ENCODE measurements at regions not wholly inside any gene's neighbourhood (a gene's known extent, or its start where the extent isn't known, plus 50 kb on each side); places are given as distances from the start of the nearest gene placed in this dataset.

- Histone ChIP-seq H3K27ac (no peak overlapping the region), H3K4me1 (no peaks in the 10 kb centered on the region), H3K9me3 (no peaks in the 10 kb centered on the region), H3K36me3 (no peaks in the 10 kb centered on the region), H3K4me3 (no peak overlapping the region), H3K27me3 (no peaks in the 10 kb centered on the region)
- no peak for DNase-seq
- intact Hi-C loops (cut with DNase I), result no loop called here
- 92 to 93% methylated on average over 2 of the region's 2 CpGs for WGBS, 2 donors
- no peak for TF ChIP-seq EP300 (IDR thresholded peaks at IDR 0.05)
- no peak for TF ChIP-seq POLR2A (IDR thresholded peaks at IDR 0.05)
- no peak for TF ChIP-seq CTCF (IDR thresholded peaks at IDR 0.05)
- no peak for TF ChIP-seq POLR2AphosphoS5 (IDR thresholded peaks at IDR 0.05)
These were observed 326.7 kb upstream of the RPS6KA3 start for GRCh38 chrX:20593402-20593801.

- H3K4me3 ChIP-seq, result no peak overlapping the region
- no peak overlapping the region for H3K27ac ChIP-seq
- DNase-seq, result no peak
- no peaks in the 10 kb centered on the region for H3K9me3 ChIP-seq
- no peak for TF ChIP-seq CTCF (IDR thresholded peaks at IDR 0.05)
- no peak for TF ChIP-seq POLR2AphosphoS5 (IDR thresholded peaks at IDR 0.05)
- H3K27me3 ChIP-seq, result no peaks in the 10 kb centered on the region
- no peaks in the 10 kb centered on the region for H3K4me1 ChIP-seq
- H3K36me3 ChIP-seq, result no peaks in the 10 kb centered on the region
- intact Hi-C loops (cut with DNase I), result no loop called here
- 67 to 75% methylated on average over 2 of the region's 2 CpGs for WGBS, 2 donors
These were observed 324.5 kb upstream of the RPS6KA3 start for GRCh38 chrX:20591246-20591645.

- Histone ChIP-seq H3K27ac (no peak overlapping the region), H3K4me3 (no peak overlapping the region), H3K27me3 (no peaks in the 10 kb centered on the region), H3K4me1 (no peaks in the 10 kb centered on the region), H3K9me3 (no peaks in the 10 kb centered on the region), H3K36me3 (no peaks in the 10 kb centered on the region)
- no peak for TF ChIP-seq POLR2A (IDR thresholded peaks at IDR 0.05)
- TF ChIP-seq CTCF (IDR thresholded peaks at IDR 0.05), result no peak
- no peak for TF ChIP-seq POLR2AphosphoS5 (IDR thresholded peaks at IDR 0.05)
- TF ChIP-seq EP300 (IDR thresholded peaks at IDR 0.05), result no peak
- DNase-seq, result no peak
- WGBS, 2 donors, result 33 to 75% methylated on average over 2 of the region's 2 CpGs
- intact Hi-C loops (cut with DNase I), result no loop called here
These were observed 319.1 kb upstream of the RPS6KA3 start for GRCh38 chrX:20585782-20586181.

GRCh38 chrX:20571611-20572010 is 304.9 kb upstream of the RPS6KA3 start:
- WGBS, 2 donors, result 89% methylated on average over 1 of the region's 1 CpG
- no peak overlapping the region for H3K27ac ChIP-seq
- H3K27me3 ChIP-seq, result no peaks in the 10 kb centered on the region
- no peaks in the 10 kb centered on the region for H3K4me1 ChIP-seq
- no peak overlapping the region for H3K4me3 ChIP-seq
- no peak for DNase-seq
- no peak for TF ChIP-seq POLR2AphosphoS5 (IDR thresholded peaks at IDR 0.05)
- no peak for TF ChIP-seq POLR2A (IDR thresholded peaks at IDR 0.05)
- TF ChIP-seq CTCF (IDR thresholded peaks at IDR 0.05), result no peak
- TF ChIP-seq EP300 (IDR thresholded peaks at IDR 0.05), result no peak
- H3K9me3 ChIP-seq, result no peaks in the 10 kb centered on the region
- H3K36me3 ChIP-seq, result no peaks in the 10 kb centered on the region
- intact Hi-C loops (cut with DNase I), result no loop called here

- Histone ChIP-seq H3K27ac (no peak overlapping the region), H3K4me1 (no peaks in the 10 kb centered on the region), H3K36me3 (no peaks in the 10 kb centered on the region), H3K9me3 (no peaks in the 10 kb centered on the region), H3K4me3 (no peak overlapping the region), H3K27me3 (no peaks in the 10 kb centered on the region)
- TF ChIP-seq POLR2A (IDR thresholded peaks at IDR 0.05) (no peak), POLR2AphosphoS5 (IDR thresholded peaks at IDR 0.05) (no peak), CTCF (IDR thresholded peaks at IDR 0.05) (no peak), EP300 (IDR thresholded peaks at IDR 0.05) (no peak)
- intact Hi-C loops (cut with DNase I), result no loop called here
- DNase-seq, result no peak
These were observed 300.4 kb upstream of the RPS6KA3 start for GRCh38 chrX:20567108-20567507.

Measured in sigmoid colon (tissue), 6 donors.